Liver (tissue), 8 donors: ENCODE measurements at regions not wholly inside any gene's neighbourhood (a gene's known extent, or its start where the extent isn't known, plus 50 kb on each side); places are given as distances from the start of the nearest gene placed in this dataset.

Experiments used
- DNase-seq: peaks from one replicate; pipeline ENCODE4 v3.0.0-alpha.2; 2017; ENCODE audit warnings: low spot score
- H3K27ac ChIP-seq, 2 donors: one replicate each; pipeline ENCODE4 v1.7.0; 2013; ENCODE audit warnings: inconsistent platforms in 2 of 2, low read length in 2 of 2, control low read depth in 1 of 2, low read depth in 1 of 2, mild to moderate bottlenecking in 1 of 2
- H3K27me3 ChIP-seq, 4 donors: one replicate each; pipeline versions ENCODE4 v1.6.1 to v1.7.0; 2013; ENCODE audit warnings: low read length in 3 of 4, inconsistent platforms in 1 of 4, mild to moderate bottlenecking in 1 of 4, moderate library complexity in 1 of 4; ENCODE audit not compliant: control insufficient read depth in 4 of 4, insufficient read depth in 4 of 4
- H3K36me3 ChIP-seq, 4 donors: one replicate each; pipeline versions ENCODE4 v1.6.1 to v1.7.0; 2013; ENCODE audit warnings: low read length in 3 of 4, mild to moderate bottlenecking in 3 of 4, low read depth in 1 of 4, moderate library complexity in 1 of 4; ENCODE audit not compliant: control insufficient read depth in 4 of 4, insufficient read depth in 3 of 4
- H3K4me1 ChIP-seq, 4 donors: one replicate each; pipeline versions ENCODE4 v1.6.1 to v1.7.0; 2013; ENCODE audit warnings: low read length in 3 of 4, mild to moderate bottlenecking in 3 of 4, moderate library complexity in 1 of 4; ENCODE audit not compliant: control insufficient read depth in 4 of 4, insufficient read depth in 4 of 4
- H3K4me3 ChIP-seq, 3 donors: one replicate each; pipeline versions ENCODE4 v1.6.1 to v1.7.0; 2013; ENCODE audit warnings: low read length in 3 of 3, control low read depth in 1 of 3, low read depth in 1 of 3, mild to moderate bottlenecking in 1 of 3
- H3K9ac ChIP-seq, 2 donors: one replicate each; pipeline ENCODE4 v1.7.0; 2013; ENCODE audit warnings: low read length in 2 of 2, mild to moderate bottlenecking in 2 of 2, moderate library complexity in 2 of 2, control low read depth in 1 of 2, low read depth in 1 of 2
- H3K9me3 ChIP-seq, 4 donors: one replicate each; pipeline versions ENCODE4 v1.6.1 to v1.7.0; 2013; ENCODE audit warnings: low read length in 3 of 4; ENCODE audit not compliant: control insufficient read depth in 4 of 4
- ATF3 ChIP-seq: IDR thresholded peaks from 2 replicates; pipeline ENCODE4 v1.6.1; 2016; ENCODE audit warnings: antibody characterized with exemption
- CTCF ChIP-seq: fragments of 150-350 bp; IDR thresholded peaks from 2 replicates; pipeline ENCODE4 v1.5.1; 2017; ENCODE audit warnings: improper control_type of control experiment, low read depth, low read length; ENCODE audit not compliant: missing input control
- EGR1 ChIP-seq, 2 donors: IDR thresholded peaks; 2 replicates each; pipeline ENCODE4 v1.6.1; 2016 to 2018; ENCODE audit warnings: antibody characterized with exemption in 2 of 2, low read depth in 2 of 2
- FOXA1 ChIP-seq: IDR thresholded peaks from 2 replicates; pipeline ENCODE4 v1.6.1; 2016; ENCODE audit warnings: antibody characterized with exemption
- FOXA2 ChIP-seq: IDR thresholded peaks from 2 replicates; pipeline ENCODE4 v1.6.1; 2016; ENCODE audit warnings: antibody characterized with exemption
- GABPA ChIP-seq, 2 donors: IDR thresholded peaks in 1 of 2; conservative IDR thresholded peaks in 1 of 2; 2 replicates each; pipeline ENCODE4 v1.6.1; 2016; ENCODE audit warnings: antibody characterized with exemption in 2 of 2, mild to moderate bottlenecking in 1 of 2, moderate library complexity in 1 of 2
- HNF4A ChIP-seq, 2 donors: conservative IDR thresholded peaks; 2 replicates each; pipeline ENCODE4 v1.6.1; 2016; ENCODE audit warnings: antibody characterized with exemption in 2 of 2, mild to moderate bottlenecking in 2 of 2
- HNF4G ChIP-seq: IDR thresholded peaks from 2 replicates; pipeline ENCODE4 v1.6.1; 2016; ENCODE audit warnings: antibody characterized with exemption
- JUND ChIP-seq, 2 donors: IDR thresholded peaks; 2 replicates each; pipeline ENCODE4 v1.6.1; 2016; ENCODE audit warnings: antibody characterized with exemption in 2 of 2
- NR2F2 ChIP-seq: IDR thresholded peaks from 2 replicates; pipeline ENCODE4 v1.6.1; 2016; ENCODE audit warnings: antibody characterized with exemption
- RAD21 ChIP-seq, 2 donors: IDR thresholded peaks; 2 replicates each; pipeline ENCODE4 v1.6.1; 2016; ENCODE audit warnings: antibody characterized with exemption in 2 of 2, mild to moderate bottlenecking in 2 of 2
- SP1 ChIP-seq: IDR thresholded peaks from 2 replicates; pipeline ENCODE4 v1.6.1; 2018; ENCODE audit warnings: antibody characterized with exemption, mild to moderate bottlenecking
- TAF1 ChIP-seq: conservative IDR thresholded peaks from 2 replicates; pipeline ENCODE4 v1.6.1; 2016; ENCODE audit warnings: antibody characterized with exemption, mild to moderate bottlenecking
- WGBS: extraction: QIAGEN DNeasy Blood & Tissue Kit; methylation state at CpG from one replicate; pipeline ENCODE4 v1.1.7; 2013; 5-methylcytosine and 5-hydroxymethylcytosine counted together
- TF ChIP-seq, protein P1 (sequence below): IDR thresholded peaks from 2 replicates; pipeline ENCODE4 v1.6.1; 2016; ENCODE audit warnings: antibody characterized with exemption
- TF ChIP-seq, protein P2 (sequence below): IDR thresholded peaks from 2 replicates; pipeline ENCODE4 v1.6.1; 2016; ENCODE audit warnings: antibody characterized with exemption, mild to moderate bottlenecking
- TF ChIP-seq, protein P3 (sequence below): IDR thresholded peaks from 2 replicates; pipeline ENCODE4 v1.6.1; 2016; ENCODE audit warnings: antibody characterized with exemption
- donor health status: healthy.
- donor health status: healthy.
- donor health status: healthy.
- donor health status: healthy.
- donor health status: healthy.

- no peak for TF ChIP-seq ATF3
- no peak for TF ChIP-seq EGR1 (IDR thresholded peaks at IDR 0.05; ENCODE audit: low read depth in 2 of 2)
- no peak for TF ChIP-seq SP1
- no peak for TF ChIP-seq NR2F2
- TF ChIP-seq, protein P1, sequence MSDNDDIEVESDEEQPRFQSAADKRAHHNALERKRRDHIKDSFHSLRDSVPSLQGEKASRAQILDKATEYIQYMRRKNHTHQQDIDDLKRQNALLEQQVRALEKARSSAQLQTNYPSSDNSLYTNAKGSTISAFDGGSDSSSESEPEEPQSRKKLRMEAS: no peak
- TF ChIP-seq RAD21 (IDR thresholded peaks at IDR 0.05): no peak
Measured at GRCh38 chr2:120566331-120567035, 169.2 kb upstream of the GLI2 start (continued).

GRCh38 chr2:120567128-120567527 lies 168.5 kb upstream of the GLI2 start:
- no peak for DNase-seq
- H3K9ac ChIP-seq: no peak overlapping the region
- no peak overlapping the region for H3K4me3 ChIP-seq
- H3K27ac ChIP-seq: no peak overlapping the region
- no peak for TF ChIP-seq RAD21 (IDR thresholded peaks at IDR 0.05)
- TF ChIP-seq FOXA1: no peak
- TF ChIP-seq TAF1: no peak
- TF ChIP-seq GABPA (IDR thresholded peaks at IDR 0.05 in 1 of 2, conservative IDR thresholded peaks at IDR 0.05 in 1 of 2): no peak
- TF ChIP-seq, protein P2, sequence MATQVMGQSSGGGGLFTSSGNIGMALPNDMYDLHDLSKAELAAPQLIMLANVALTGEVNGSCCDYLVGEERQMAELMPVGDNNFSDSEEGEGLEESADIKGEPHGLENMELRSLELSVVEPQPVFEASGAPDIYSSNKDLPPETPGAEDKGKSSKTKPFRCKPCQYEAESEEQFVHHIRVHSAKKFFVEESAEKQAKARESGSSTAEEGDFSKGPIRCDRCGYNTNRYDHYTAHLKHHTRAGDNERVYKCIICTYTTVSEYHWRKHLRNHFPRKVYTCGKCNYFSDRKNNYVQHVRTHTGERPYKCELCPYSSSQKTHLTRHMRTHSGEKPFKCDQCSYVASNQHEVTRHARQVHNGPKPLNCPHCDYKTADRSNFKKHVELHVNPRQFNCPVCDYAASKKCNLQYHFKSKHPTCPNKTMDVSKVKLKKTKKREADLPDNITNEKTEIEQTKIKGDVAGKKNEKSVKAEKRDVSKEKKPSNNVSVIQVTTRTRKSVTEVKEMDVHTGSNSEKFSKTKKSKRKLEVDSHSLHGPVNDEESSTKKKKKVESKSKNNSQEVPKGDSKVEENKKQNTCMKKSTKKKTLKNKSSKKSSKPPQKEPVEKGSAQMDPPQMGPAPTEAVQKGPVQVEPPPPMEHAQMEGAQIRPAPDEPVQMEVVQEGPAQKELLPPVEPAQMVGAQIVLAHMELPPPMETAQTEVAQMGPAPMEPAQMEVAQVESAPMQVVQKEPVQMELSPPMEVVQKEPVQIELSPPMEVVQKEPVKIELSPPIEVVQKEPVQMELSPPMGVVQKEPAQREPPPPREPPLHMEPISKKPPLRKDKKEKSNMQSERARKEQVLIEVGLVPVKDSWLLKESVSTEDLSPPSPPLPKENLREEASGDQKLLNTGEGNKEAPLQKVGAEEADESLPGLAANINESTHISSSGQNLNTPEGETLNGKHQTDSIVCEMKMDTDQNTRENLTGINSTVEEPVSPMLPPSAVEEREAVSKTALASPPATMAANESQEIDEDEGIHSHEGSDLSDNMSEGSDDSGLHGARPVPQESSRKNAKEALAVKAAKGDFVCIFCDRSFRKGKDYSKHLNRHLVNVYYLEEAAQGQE: no peak
- TF ChIP-seq, protein P1: no peak
- TF ChIP-seq FOXA2: no peak
- no peak for TF ChIP-seq HNF4G
- TF ChIP-seq JUND (IDR thresholded peaks at IDR 0.05): no peak
- TF ChIP-seq NR2F2: no peak
- TF ChIP-seq HNF4A (conservative IDR thresholded peaks at IDR 0.05): no peak
- TF ChIP-seq CTCF: no peak
- TF ChIP-seq, protein P3, sequence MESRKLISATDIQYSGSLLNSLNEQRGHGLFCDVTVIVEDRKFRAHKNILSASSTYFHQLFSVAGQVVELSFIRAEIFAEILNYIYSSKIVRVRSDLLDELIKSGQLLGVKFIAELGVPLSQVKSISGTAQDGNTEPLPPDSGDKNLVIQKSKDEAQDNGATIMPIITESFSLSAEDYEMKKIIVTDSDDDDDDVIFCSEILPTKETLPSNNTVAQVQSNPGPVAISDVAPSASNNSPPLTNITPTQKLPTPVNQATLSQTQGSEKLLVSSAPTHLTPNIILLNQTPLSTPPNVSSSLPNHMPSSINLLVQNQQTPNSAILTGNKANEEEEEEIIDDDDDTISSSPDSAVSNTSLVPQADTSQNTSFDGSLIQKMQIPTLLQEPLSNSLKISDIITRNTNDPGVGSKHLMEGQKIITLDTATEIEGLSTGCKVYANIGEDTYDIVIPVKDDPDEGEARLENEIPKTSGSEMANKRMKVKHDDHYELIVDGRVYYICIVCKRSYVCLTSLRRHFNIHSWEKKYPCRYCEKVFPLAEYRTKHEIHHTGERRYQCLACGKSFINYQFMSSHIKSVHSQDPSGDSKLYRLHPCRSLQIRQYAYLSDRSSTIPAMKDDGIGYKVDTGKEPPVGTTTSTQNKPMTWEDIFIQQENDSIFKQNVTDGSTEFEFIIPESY: no peak
- no peaks in the 10 kb centered on the region for H3K27me3 ChIP-seq
- WGBS: 97% methylated on average over 2 of the region's 2 CpGs
- peaks cover 0 to 10% (median 7%) of the 10 kb centered on the region in 4 donors for H3K4me1 ChIP-seq
- H3K36me3 ChIP-seq: no peaks in the 10 kb centered on the region
- H3K9me3 ChIP-seq: no peaks in the 10 kb centered on the region
